ENCODE measurements at regions not wholly inside any gene's neighbourhood (a gene's known extent, or its start where the extent isn't known, plus 50 kb on each side); places are given as distances from the start of the nearest gene placed in this dataset.

- TF ChIP-seq CTCF (IDR thresholded peaks at IDR 0.05; ENCODE audit: borderline replicate concordance, control extremely low read depth, extremely low read depth, insufficient read depth, missing control alignments) = no peak
- DNase-seq (ENCODE audit: low spot score) = no peak
- in situ Hi-C loops (cut with MboI; ENCODE audit: low sequenced_read_pairs, unreplicated experiment) = no loop called here
Observed at GRCh38 chr5:85709728-85710127, 908.0 kb upstream of the COX7C start.

GRCh38 chr5:85716344-85717202, 901.2 kb upstream of the COX7C start:
- DNase-seq (ENCODE audit: low spot score) = no peak
- in situ Hi-C loops (cut with MboI; ENCODE audit: low sequenced_read_pairs, unreplicated experiment) = no loop called here
- no peak for TF ChIP-seq CTCF (IDR thresholded peaks at IDR 0.05; ENCODE audit: borderline replicate concordance, control extremely low read depth, extremely low read depth, insufficient read depth, missing control alignments)

- TF ChIP-seq CTCF (IDR thresholded peaks at IDR 0.05; ENCODE audit: borderline replicate concordance, control extremely low read depth, extremely low read depth, insufficient read depth, missing control alignments) = no peak
- DNase-seq (ENCODE audit: low spot score) = no peak
- in situ Hi-C loops (cut with MboI; ENCODE audit: low sequenced_read_pairs, unreplicated experiment) = no loop called here
Observed at GRCh38 chr5:85717203-85717563, 900.6 kb upstream of the COX7C start.

- in situ Hi-C loops (cut with MboI; ENCODE audit: low sequenced_read_pairs, unreplicated experiment) = no loop called here
- DNase-seq (ENCODE audit: low spot score) = no peak
- TF ChIP-seq CTCF (IDR thresholded peaks at IDR 0.05; ENCODE audit: borderline replicate concordance, control extremely low read depth, extremely low read depth, insufficient read depth, missing control alignments) = no peak
Observed at GRCh38 chr5:85732185-85732584, 885.6 kb upstream of the COX7C start.

- TF ChIP-seq CTCF (IDR thresholded peaks at IDR 0.05; ENCODE audit: borderline replicate concordance, control extremely low read depth, extremely low read depth, insufficient read depth, missing control alignments) = no peak
- DNase-seq (ENCODE audit: low spot score) = no peak
- in situ Hi-C loops (cut with MboI; ENCODE audit: low sequenced_read_pairs, unreplicated experiment) = no loop called here
Observed at GRCh38 chr5:85741972-85742371, 875.8 kb upstream of the COX7C start.

- in situ Hi-C loops (cut with MboI; ENCODE audit: low sequenced_read_pairs, unreplicated experiment) = no loop called here
- TF ChIP-seq CTCF (IDR thresholded peaks at IDR 0.05; ENCODE audit: borderline replicate concordance, control extremely low read depth, extremely low read depth, insufficient read depth, missing control alignments) = no peak
- DNase-seq (ENCODE audit: low spot score) = no peak
Observed at GRCh38 chr5:85760519-85760918, 857.2 kb upstream of the COX7C start.
